Neuron (in vitro differentiated cells): ENCODE measurements at regions not wholly inside any gene's neighbourhood (a gene's known extent, or its start where the extent isn't known, plus 50 kb on each side); places are given as distances from the start of the nearest gene placed in this dataset.

Experiments
- H2AFZ ChIP-seq: one replicate; pipeline ENCODE4 v1.6.1; 2013; ENCODE audit warnings: low read depth, mild to moderate bottlenecking, inconsistent platforms, low read length, moderate library complexity
- H3K27me3 ChIP-seq: one replicate; pipeline ENCODE4 v1.6.1; 2013; ENCODE audit warnings: low read length; ENCODE audit not compliant: insufficient read depth
- H3K36me3 ChIP-seq: one replicate; pipeline ENCODE4 v1.6.1; 2013; ENCODE audit warnings: low read length; ENCODE audit not compliant: insufficient read depth
- H3K4me1 ChIP-seq: one replicate; pipeline ENCODE4 v1.6.1; 2013; ENCODE audit warnings: low read length; ENCODE audit not compliant: insufficient read depth
- H3K4me3 ChIP-seq: 2 replicates; pipeline ENCODE4 v1.5.1; 2013; ENCODE audit warnings: mild to moderate bottlenecking, low read length, moderate library complexity
- H3K9me3 ChIP-seq: one replicate; pipeline ENCODE4 v1.6.1; 2013; ENCODE audit warnings: low read length

DNA sequence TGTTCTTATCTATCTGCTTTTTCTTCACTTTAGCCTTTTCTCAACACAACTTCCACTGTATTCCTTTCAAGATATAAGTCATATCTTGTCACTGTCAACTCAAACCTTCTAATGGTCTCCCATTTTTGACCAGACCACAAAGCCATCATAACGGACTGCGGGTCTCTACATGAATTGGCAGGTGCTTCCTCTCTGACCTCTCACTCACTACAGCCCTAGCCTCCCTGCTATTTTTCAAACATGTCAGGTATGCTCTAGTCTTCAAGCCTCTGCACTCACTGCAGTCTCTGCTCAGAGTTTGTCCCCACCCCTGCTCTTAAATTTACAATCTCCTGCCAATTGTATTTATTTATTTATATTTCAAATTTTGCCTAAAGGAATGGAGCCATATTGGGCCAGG is 858.1 kb downstream of the TRIB2 start:
- no peak overlapping the region for H3K4me3 ChIP-seq
- no peak overlapping the region for H2AFZ ChIP-seq
- H3K27me3 ChIP-seq, result no peaks in the 10 kb centered on the region
- no peaks in the 10 kb centered on the region for H3K9me3 ChIP-seq
- no peaks in the 10 kb centered on the region for H3K4me1 ChIP-seq
- H3K36me3 ChIP-seq, result no peaks in the 10 kb centered on the region

DNA sequence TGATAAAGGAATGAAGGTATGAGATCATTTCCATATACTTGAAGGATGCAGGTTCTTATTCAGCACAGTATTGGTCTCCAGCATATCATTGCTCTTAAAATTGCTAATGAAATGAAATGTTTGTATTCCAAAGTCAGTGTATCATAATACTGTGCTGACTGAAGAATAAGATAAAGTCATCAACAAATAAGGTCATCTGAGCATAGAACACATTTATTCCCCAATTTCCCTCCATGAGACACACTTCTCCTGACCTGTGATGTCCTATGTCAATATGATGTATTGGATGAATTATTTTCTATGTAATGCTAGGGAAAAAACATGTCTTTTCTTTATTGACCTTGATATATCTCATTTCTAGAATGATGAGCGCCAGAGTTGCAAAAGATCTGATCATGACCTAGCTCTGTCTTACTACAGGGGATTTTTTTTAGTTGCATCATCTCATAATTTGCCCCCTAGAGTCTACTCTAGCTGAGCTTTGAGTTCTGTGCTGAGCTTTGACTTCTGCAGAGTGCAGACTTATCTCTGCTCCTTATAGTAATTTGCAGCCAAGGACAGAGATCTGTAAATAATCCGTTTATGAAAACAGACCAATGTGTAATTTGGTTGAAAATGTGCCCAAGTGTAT is 859.8 kb downstream of the TRIB2 start:
- Histone ChIP-seq H3K4me3 (no peak overlapping the region), H3K27me3 (no peaks in the 10 kb centered on the region), H3K9me3 (no peaks in the 10 kb centered on the region), H3K36me3 (no peaks in the 10 kb centered on the region), H3K4me1 (no peaks in the 10 kb centered on the region), H2AFZ (no peak overlapping the region)

DNA sequence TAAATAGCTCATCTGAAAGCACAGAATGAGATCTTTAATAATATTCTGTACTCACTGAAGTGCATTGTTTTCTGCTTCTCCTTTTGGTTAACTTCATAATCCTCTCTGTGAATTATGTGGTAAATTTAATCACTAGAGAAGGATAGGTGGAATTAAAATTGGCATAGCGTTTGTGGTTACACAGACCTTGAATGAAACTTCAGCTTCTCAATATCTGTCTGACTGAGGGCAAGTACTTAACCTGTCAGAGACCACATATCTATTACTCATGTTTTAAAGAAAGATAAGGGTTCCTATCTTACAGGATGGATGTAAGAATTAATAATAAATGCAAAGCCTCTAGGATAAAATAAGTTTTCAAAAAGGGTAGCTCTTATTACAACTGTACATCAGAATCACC is 861.8 kb downstream of the TRIB2 start:
- no peaks in the 10 kb centered on the region for H3K4me1 ChIP-seq
- no peak overlapping the region for H2AFZ ChIP-seq
- H3K9me3 ChIP-seq, result no peaks in the 10 kb centered on the region
- no peaks in the 10 kb centered on the region for H3K27me3 ChIP-seq
- H3K36me3 ChIP-seq, result no peaks in the 10 kb centered on the region
- no peak overlapping the region for H3K4me3 ChIP-seq

DNA sequence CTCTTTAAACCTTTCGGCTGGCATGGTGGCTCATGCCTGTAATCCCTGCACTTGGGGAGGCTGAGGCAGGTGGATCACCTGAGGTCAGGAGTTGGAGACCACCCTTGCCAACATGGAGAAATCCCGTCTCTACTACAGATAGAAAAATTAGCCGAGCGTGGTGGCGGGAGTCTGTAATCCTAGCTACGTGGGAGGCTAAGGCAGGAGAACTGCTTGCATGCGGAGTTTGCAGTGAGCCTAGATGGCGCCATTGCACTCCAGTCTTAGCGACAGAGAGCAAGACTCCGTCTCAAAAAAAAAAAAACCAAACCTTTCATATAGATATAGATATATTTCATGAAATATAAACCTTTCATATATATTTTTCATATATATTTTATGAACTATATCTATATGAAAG is 864.7 kb downstream of the TRIB2 start:
- no peaks in the 10 kb centered on the region for H3K27me3 ChIP-seq
- no peaks in the 10 kb centered on the region for H3K36me3 ChIP-seq
- H2AFZ ChIP-seq, result no peak overlapping the region
- no peaks in the 10 kb centered on the region for H3K9me3 ChIP-seq
- no peaks in the 10 kb centered on the region for H3K4me1 ChIP-seq
- no peak overlapping the region for H3K4me3 ChIP-seq

DNA sequence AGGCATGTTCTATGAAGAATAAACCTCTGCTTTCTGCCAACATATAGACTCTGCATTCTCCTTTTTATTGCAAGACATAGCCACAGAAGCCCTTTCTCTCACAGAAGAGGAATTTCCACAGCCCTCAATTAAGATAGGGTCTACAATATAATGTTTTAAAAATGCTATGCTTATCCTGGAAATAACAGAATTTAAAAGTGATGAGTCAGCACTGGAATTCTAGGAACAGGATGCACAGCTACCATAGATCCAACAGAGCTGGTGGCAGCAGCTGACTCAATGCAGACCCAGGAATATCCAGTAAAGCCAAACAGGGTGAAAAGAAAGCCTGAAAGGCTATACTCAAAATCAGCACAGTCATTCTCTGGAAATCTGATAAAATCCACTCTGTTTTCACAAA is 866.9 kb downstream of the TRIB2 start:
- H3K36me3 ChIP-seq, result no peaks in the 10 kb centered on the region

DNA sequence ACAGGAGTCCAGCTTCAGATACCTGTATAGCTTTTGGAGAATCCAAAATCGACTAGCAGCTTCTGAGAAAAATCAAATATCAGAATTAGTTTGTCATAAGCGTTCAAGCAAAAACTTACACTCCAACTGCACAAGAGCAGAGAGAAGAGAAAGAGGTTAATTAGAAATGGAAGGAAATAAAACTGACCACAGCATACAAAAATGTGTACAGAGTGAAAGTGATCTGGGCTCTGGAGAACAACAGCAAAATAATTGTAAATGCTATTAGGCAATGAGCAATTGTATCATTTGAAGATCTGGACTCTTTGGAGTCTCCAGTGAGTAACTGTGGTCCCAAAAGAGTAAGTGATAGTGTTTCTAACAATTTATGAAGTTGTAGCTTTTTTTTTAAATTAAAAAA is 867.3 kb downstream of the TRIB2 start:
- Histone ChIP-seq H3K27me3 (no peaks in the 10 kb centered on the region), H3K4me3 (no peak overlapping the region), H2AFZ (no peak overlapping the region), H3K36me3 (no peaks in the 10 kb centered on the region), H3K4me1 (no peaks in the 10 kb centered on the region), H3K9me3 (no peaks in the 10 kb centered on the region)

More for the DNA sequence above, 866.9 kb downstream of the TRIB2 start:
- Histone ChIP-seq H3K4me1 (no peaks in the 10 kb centered on the region), H3K27me3 (no peaks in the 10 kb centered on the region), H2AFZ (no peak overlapping the region), H3K4me3 (no peak overlapping the region), H3K9me3 (no peaks in the 10 kb centered on the region)

DNA sequence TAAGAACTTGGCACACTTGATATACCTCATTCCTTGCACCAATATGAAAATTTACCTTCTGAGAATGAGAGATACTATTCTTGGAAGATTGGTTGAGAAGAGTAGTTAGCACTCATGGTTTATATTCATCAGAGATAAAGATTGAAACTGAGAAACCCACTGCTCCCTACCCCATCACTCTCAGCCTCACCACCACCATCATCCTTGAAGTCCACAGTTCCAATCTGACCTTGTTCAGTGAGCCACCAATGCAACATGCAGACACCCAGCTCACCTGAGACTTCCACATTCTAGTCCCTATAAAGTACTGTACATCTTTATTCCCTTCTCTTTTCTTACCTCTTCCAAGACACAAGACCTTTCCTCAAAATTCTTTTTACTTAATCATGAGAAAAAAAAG is 869.0 kb downstream of the TRIB2 start:
- H3K36me3 ChIP-seq, result no peaks in the 10 kb centered on the region
- no peaks in the 10 kb centered on the region for H3K9me3 ChIP-seq
- H3K27me3 ChIP-seq, result no peaks in the 10 kb centered on the region
- H2AFZ ChIP-seq, result no peak overlapping the region
- no peak overlapping the region for H3K4me3 ChIP-seq
- no peaks in the 10 kb centered on the region for H3K4me1 ChIP-seq

DNA sequence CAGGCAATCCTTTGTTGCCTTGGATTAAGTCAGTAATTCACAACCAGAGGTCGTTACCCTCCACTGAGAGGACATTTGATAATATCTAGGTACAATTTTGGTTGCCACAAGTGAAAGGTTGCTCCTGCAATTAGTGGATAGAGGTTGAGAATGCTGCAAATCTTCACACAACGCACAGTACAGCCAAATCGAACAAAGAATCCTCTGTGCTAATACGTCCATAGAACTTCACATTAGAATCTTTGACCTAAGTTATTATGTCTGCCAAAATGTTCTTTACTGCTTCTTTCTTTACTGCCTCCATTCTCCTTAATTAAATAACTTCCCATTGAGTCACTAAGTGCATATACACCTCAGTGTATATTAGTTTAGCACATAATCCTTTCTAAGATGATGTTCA is 879.5 kb downstream of the TRIB2 start:
- Histone ChIP-seq H3K4me1 (no peaks in the 10 kb centered on the region), H2AFZ (no peak overlapping the region), H3K4me3 (no peak overlapping the region), H3K9me3 (no peaks in the 10 kb centered on the region), H3K36me3 (no peaks in the 10 kb centered on the region), H3K27me3 (no peaks in the 10 kb centered on the region)

DNA sequence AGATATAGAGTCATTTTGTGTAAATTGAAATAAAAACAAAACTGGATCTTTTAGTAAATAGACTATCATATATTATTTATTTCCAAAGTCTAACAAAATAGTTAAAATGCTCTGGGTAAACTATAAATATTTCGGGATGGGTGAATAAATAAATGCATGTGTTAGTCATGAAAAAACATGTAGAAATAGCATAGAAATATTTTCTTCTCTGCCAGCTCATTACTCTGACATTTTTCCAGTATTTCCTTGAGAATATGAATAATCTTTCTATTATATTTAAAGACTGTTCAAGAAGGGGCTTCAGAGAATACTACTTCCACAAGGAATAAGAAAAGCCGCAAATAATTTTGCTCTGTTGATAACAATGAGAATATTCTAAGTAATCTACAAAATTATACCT is 880.4 kb downstream of the TRIB2 start:
- no peaks in the 10 kb centered on the region for H3K9me3 ChIP-seq
- no peak overlapping the region for H3K4me3 ChIP-seq
- H3K36me3 ChIP-seq, result no peaks in the 10 kb centered on the region
- no peaks in the 10 kb centered on the region for H3K27me3 ChIP-seq
- H2AFZ ChIP-seq, result no peak overlapping the region
- H3K4me1 ChIP-seq, result no peaks in the 10 kb centered on the region

DNA sequence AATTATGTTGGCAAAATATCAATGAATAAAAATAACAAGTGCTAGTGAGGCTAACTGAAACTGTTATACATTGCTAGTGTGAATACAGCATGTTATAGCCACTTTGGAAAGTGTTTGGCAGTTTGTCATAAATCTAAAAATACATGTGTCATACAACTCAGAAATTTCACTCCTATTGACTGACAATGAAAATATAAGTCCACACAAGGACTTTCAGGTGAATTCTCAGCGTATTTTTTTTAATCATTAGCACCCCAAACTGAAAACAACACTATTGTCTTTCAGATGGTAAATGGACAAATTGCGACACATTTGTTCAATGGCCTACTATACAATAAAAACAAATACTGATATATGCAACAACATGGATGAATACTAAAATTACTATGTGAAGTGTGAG is 884.8 kb downstream of the TRIB2 start:
- Histone ChIP-seq H3K36me3 (no peaks in the 10 kb centered on the region), H3K9me3 (no peaks in the 10 kb centered on the region), H3K4me3 (no peak overlapping the region)

DNA sequence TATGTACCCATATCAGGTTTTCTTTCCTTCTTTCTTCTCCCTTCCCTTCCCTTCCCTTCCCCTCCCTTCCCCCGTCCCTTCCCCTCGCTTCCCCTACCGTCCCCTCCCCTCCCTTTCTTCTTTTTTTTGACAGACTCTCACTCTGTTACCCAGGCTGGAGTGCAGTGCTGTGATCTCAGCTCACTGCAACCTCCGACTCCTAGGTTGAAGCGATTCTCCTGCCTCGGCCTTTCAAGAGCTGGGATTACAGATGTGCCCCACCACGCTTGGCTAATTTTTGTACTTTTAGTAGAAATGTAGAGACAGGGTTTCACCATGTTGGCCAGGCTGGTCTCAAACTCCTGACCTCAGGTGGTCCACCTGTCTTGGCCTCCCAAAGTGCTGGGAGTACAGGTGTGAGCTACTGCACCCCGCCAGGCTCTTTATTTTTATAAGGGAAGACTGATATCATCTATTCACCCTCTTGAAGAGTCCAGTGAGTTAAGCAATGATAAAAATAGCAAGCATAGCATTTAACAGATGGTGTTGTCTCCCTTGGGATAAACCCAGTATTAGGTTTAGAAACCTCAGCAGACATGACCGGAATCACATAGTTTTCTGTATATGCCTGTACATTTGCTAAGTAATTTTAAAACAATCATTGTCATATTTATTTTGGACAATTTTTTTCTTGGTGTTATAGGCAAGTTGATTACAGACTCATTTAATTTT is 888.4 kb downstream of the TRIB2 start:
- no peaks in the 10 kb centered on the region for H3K9me3 ChIP-seq
- no peaks in the 10 kb centered on the region for H3K27me3 ChIP-seq
- no peaks in the 10 kb centered on the region for H3K36me3 ChIP-seq
- no peaks in the 10 kb centered on the region for H3K4me1 ChIP-seq
- no peak overlapping the region for H3K4me3 ChIP-seq
- H2AFZ ChIP-seq, result no peak overlapping the region

More for the DNA sequence above, 884.8 kb downstream of the TRIB2 start:
- Histone ChIP-seq H3K27me3 (no peaks in the 10 kb centered on the region), H3K4me1 (no peaks in the 10 kb centered on the region), H2AFZ (no peak overlapping the region)

DNA sequence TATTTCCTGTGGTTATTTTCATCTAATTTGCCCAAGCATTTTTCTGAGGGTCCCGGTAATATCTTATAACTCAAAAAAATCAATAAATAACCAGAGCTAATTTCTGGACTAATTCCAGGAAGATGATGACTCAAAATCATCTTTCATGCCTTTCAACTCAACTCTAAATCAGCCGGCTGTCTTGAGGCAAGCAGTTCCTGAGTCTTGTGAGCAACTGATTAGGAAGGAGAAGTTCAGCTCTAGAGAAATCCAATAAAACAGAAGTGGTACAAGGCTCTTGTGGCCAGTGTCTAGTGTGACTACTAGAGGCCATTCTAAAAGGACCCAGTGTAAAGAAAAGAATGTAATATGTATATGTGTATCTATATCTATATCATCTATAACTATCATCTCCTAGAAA is 890.4 kb downstream of the TRIB2 start:
- H3K4me3 ChIP-seq, result no peak overlapping the region
- H2AFZ ChIP-seq, result no peak overlapping the region
- H3K27me3 ChIP-seq, result no peaks in the 10 kb centered on the region
- H3K9me3 ChIP-seq, result no peaks in the 10 kb centered on the region
- no peaks in the 10 kb centered on the region for H3K36me3 ChIP-seq
- H3K4me1 ChIP-seq, result no peaks in the 10 kb centered on the region

DNA sequence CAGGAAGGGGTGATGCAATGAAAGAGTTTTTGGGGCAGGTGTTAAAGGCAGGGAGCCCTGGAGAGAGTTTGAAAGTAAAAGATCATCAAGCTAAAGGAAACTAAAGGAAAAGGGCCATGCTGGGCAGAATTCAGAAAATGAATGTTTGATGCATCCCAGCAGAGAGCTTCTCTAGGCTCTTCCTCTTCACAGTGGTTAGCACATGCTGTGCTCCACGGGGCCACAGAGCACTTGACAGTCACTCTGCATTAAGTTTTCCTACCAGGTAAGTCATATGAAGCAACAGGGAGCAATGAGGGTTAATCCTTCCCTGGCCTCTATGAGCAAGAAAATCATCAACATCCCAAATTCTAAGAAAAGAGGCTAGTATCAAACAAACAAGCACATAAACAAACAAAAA is 895.2 kb downstream of the TRIB2 start:
- no peaks in the 10 kb centered on the region for H3K36me3 ChIP-seq
- no peak overlapping the region for H2AFZ ChIP-seq
- H3K27me3 ChIP-seq, result no peaks in the 10 kb centered on the region
- H3K4me1 ChIP-seq, result no peaks in the 10 kb centered on the region
- no peak overlapping the region for H3K4me3 ChIP-seq
- no peaks in the 10 kb centered on the region for H3K9me3 ChIP-seq

DNA sequence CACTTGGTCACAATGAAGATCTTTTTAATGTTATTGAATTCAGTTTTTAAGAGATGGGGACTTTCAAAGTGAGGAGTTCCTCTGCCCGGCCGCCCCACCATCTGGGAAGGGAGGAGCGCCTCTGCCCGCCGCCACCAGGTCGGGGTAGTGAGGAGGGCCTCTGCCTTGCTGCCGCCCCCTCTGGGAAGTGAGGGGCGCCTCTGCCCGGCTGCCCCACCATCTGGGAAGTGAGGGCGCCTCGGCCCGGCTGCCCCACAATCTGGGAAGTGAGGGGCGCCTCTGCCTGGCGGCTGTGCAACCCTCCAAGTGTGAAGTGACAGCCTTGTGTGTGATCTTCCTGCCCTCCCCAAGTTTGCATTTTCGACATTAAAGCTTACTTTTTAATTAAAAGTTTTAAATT is 899.3 kb downstream of the TRIB2 start:
- Histone ChIP-seq H3K27me3 (no peaks in the 10 kb centered on the region), H2AFZ (no peak overlapping the region), H3K36me3 (no peaks in the 10 kb centered on the region), H3K4me1 (no peaks in the 10 kb centered on the region), H3K9me3 (no peaks in the 10 kb centered on the region), H3K4me3 (no peak overlapping the region)
